ENCODE measurements at regions not wholly inside any gene's neighbourhood (a gene's known extent, or its start where the extent isn't known, plus 50 kb on each side); places are given as distances from the start of the nearest gene placed in this dataset.

DNA sequence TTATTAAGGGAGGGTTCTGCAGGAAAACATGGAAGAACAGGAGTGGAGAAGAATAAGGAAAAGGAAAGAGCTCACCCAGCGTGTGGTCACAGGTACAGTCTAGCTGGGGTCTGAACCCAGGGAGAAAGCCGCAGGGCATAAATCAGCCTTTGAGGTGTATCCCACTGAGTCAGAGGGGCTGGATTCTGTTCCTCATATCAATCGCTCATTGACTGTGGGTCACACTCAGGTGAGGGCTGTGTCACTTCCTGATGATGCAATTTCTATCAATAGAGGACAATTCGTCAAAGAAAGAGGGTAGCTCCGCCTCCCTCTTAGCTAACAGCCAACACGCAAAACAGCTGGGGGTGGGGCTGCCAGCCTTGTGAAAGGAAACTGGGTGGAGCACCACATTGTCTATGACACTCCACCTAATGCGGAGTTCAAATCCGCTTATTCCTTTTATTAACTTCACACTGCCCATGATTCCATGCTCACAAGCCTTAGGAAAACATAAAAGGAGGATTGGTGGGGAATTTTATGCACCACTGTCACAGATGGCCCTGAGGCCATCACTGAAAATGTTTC lies 176.2 kb downstream of the ICE1 start:
- TF ChIP-seq, protein P1, sequence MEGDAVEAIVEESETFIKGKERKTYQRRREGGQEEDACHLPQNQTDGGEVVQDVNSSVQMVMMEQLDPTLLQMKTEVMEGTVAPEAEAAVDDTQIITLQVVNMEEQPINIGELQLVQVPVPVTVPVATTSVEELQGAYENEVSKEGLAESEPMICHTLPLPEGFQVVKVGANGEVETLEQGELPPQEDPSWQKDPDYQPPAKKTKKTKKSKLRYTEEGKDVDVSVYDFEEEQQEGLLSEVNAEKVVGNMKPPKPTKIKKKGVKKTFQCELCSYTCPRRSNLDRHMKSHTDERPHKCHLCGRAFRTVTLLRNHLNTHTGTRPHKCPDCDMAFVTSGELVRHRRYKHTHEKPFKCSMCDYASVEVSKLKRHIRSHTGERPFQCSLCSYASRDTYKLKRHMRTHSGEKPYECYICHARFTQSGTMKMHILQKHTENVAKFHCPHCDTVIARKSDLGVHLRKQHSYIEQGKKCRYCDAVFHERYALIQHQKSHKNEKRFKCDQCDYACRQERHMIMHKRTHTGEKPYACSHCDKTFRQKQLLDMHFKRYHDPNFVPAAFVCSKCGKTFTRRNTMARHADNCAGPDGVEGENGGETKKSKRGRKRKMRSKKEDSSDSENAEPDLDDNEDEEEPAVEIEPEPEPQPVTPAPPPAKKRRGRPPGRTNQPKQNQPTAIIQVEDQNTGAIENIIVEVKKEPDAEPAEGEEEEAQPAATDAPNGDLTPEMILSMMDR (optimal IDR thresholded peaks at IDR 0.05 in 1 of 3, IDR thresholded peaks at IDR 0.05 in 1 of 3, conservative IDR thresholded peaks at IDR 0.05 in 1 of 3; ENCODE audit: extremely low read depth in 1 of 3, insufficient read depth in 2 of 3, low read length in 3 of 3): no peak
- no peak for TF ChIP-seq EZH2 (IDR thresholded peaks at IDR 0.05; ENCODE audit: low read length)

Measured in keratinocyte (primary cell).